ENCODE measurements at regions not wholly inside any gene's neighbourhood (a gene's known extent, or its start where the extent isn't known, plus 50 kb on each side); places are given as distances from the start of the nearest gene placed in this dataset.

- TF ChIP-seq, protein P1, sequence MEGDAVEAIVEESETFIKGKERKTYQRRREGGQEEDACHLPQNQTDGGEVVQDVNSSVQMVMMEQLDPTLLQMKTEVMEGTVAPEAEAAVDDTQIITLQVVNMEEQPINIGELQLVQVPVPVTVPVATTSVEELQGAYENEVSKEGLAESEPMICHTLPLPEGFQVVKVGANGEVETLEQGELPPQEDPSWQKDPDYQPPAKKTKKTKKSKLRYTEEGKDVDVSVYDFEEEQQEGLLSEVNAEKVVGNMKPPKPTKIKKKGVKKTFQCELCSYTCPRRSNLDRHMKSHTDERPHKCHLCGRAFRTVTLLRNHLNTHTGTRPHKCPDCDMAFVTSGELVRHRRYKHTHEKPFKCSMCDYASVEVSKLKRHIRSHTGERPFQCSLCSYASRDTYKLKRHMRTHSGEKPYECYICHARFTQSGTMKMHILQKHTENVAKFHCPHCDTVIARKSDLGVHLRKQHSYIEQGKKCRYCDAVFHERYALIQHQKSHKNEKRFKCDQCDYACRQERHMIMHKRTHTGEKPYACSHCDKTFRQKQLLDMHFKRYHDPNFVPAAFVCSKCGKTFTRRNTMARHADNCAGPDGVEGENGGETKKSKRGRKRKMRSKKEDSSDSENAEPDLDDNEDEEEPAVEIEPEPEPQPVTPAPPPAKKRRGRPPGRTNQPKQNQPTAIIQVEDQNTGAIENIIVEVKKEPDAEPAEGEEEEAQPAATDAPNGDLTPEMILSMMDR (conservative IDR thresholded peaks at IDR 0.05; ENCODE audit: low read length) = no peak
- TF ChIP-seq EZH2phosphoT487 (IDR thresholded peaks at IDR 0.05; ENCODE audit: borderline replicate concordance, low read depth, low read length) = no peak
Observed at GRCh38 chr20:11791316-11791715, 126.4 kb upstream of the BTBD3 start.
